GM12878 (cell line): ENCODE measurements at regions not wholly inside any gene's neighbourhood (a gene's known extent, or its start where the extent isn't known, plus 50 kb on each side); places are given as distances from the start of the nearest gene placed in this dataset.

Source experiments
- ATAC-seq: fragments of 200-7000 bp; cut with Tn5 transposase; 3 replicates; pipeline ENCODE4 v1.9.1; 2020; ENCODE audit warnings: mild to moderate bottlenecking, moderate library complexity
- BruUV-seq: library from RNA; stranded (reverse); fragments of 400-500 nt; replicated peaks from 2 replicates; lab custom pipeline; 2021; lab: Mats Ljungman, UMichigan
- CTCF ChIA-PET: fragments of 300-600 bp; sonication (Branson Sonifier 250); formaldehyde crosslinking; extraction: SDS; loops from one replicate; lab custom pipeline; 2021; ENCODE audit warnings: inconsistent platforms; lab: Yijun Ruan, JAX
- POLR2A ChIA-PET: fragments of 350-600 bp; formaldehyde crosslinking; extraction: SDS; loops from one replicate; lab custom pipeline; 2021; ENCODE audit warnings: inconsistent platforms; lab: Charles Lee
- RAD21 ChIA-PET: fragments of 300-600 bp; sonication (Branson Sonifier 250); formaldehyde crosslinking; loops from one replicate; lab custom pipeline; 2023; ENCODE audit warnings: antibody characterized with exemption; ENCODE audit not compliant: unreplicated experiment; lab: Charles Lee
- SMC1A ChIA-PET: fragments of 300-600 bp; sonication (Branson Sonifier 250); formaldehyde crosslinking; loops from one replicate; lab custom pipeline; 2023; ENCODE audit not compliant: unreplicated experiment, uncharacterized antibody; lab: Charles Lee
- DNase-seq: peaks from one replicate; pipeline ENCODE4 v3.0.0-alpha.2; 2011; ENCODE audit warnings: low read depth, low spot score
- FAIRE-seq: peaks from 3 replicates; lab custom pipeline; 2011; peaks lifted over from hg19 to GRCh38; lab: Jason Lieb, UNC
- H2AFZ ChIP-seq: 2 replicates; pipeline ENCODE4 v1.6.0; 2011; ENCODE audit warnings: low read depth, low read length, control low read depth; ENCODE audit not compliant: control insufficient read depth
- H3K27ac ChIP-seq: 2 replicates; pipeline ENCODE4 v1.5.1; 2011; ENCODE audit warnings: control low read depth; ENCODE audit not compliant: control insufficient read depth, insufficient read depth
- H3K27me3 ChIP-seq, 2 experiments: replicated peaks in 1 of 2; 2 replicates each; pipeline versions ENCODE4 v1.6.0 to v1.6.1; 2011; ENCODE audit warnings: low read length in 1 of 2; ENCODE audit not compliant: control insufficient read depth in 2 of 2, insufficient read depth in 2 of 2
- H3K36me3 ChIP-seq, 2 experiments: 2 replicates each; pipeline ENCODE4 v1.5.1; 2011; ENCODE audit warnings: low read length in 1 of 2; ENCODE audit not compliant: control insufficient read depth in 2 of 2, insufficient read depth in 2 of 2
- H3K4me1 ChIP-seq: 2 replicates; pipeline ENCODE4 v1.6.1; 2011; ENCODE audit warnings: mild to moderate bottlenecking, low read length, moderate library complexity, mixed read lengths; ENCODE audit not compliant: control insufficient read depth, insufficient read depth
- H3K4me2 ChIP-seq: 2 replicates; pipeline ENCODE4 v1.6.0; 2011; ENCODE audit warnings: control low read depth; ENCODE audit not compliant: control insufficient read depth, insufficient read depth
- H3K4me3 ChIP-seq: fragments of 200-600 bp; sonication (generic); 2 replicates; pipeline ENCODE4 v1.5.1; 2016
- H3K79me2 ChIP-seq: 2 replicates; pipeline ENCODE4 v1.6.0; 2011; ENCODE audit warnings: low read length; ENCODE audit not compliant: control insufficient read depth, insufficient read depth
- H3K9ac ChIP-seq: 2 replicates; pipeline ENCODE4 v1.8.0; 2011; ENCODE audit warnings: low read length, control low read depth, mixed read lengths; ENCODE audit not compliant: control insufficient read depth, insufficient read depth
- H3K9me3 ChIP-seq: replicated peaks from 3 replicates; pipeline ENCODE4 v1.5.1; 2011; ENCODE audit warnings: mild to moderate bottlenecking, low read length; ENCODE audit not compliant: control insufficient read depth, insufficient read depth
- H4K20me1 ChIP-seq: 2 replicates; pipeline ENCODE4 v1.6.0; 2011; ENCODE audit not compliant: control insufficient read depth, insufficient read depth
- BHLHE40 ChIP-seq, 2 experiments: fragments of 450-650 bp in 1 of 2; IDR thresholded peaks; 2 replicates each; pipeline ENCODE4 v1.6.1; 2011 to 2017; ENCODE audit warnings: low read depth in 2 of 2, borderline replicate concordance in 1 of 2, improper control_type of control experiment in 1 of 2, low read length in 1 of 2, mild to moderate bottlenecking in 1 of 2
- BMI1 ChIP-seq: fragments of 450-650 bp; IDR thresholded peaks from 2 replicates; pipeline ENCODE4 v1.6.1; 2016; ENCODE audit warnings: mild to moderate bottlenecking, moderate library complexity, borderline replicate concordance
- CEBPB ChIP-seq, 2 experiments: fragments of 150-350 bp in 1 of 2; IDR thresholded peaks; 2 replicates each; pipeline ENCODE4 v1.6.1; 2012 to 2014; ENCODE audit warnings: low read depth in 2 of 2, low read length in 2 of 2, borderline replicate concordance in 1 of 2, inconsistent platforms in 1 of 2
- CTCF ChIP-seq, 3 experiments: IDR thresholded peaks in 2 of 3; conservative IDR thresholded peaks in 1 of 3; 2 replicates each; pipeline ENCODE4 v1.5.1; 2011; ENCODE audit warnings: low read depth in 3 of 3, low read length in 3 of 3, mild to moderate bottlenecking in 3 of 3, control low read depth in 2 of 3, moderate library complexity in 2 of 3, inconsistent platforms in 1 of 3, mixed read lengths in 1 of 3; ENCODE audit not compliant: control insufficient read depth in 2 of 3, insufficient read depth in 1 of 3; ENCODE audit errors: extremely low read depth in 1 of 3
- EGR1 ChIP-seq, 2 experiments: IDR thresholded peaks; 1 replicate in 1 of 2; 2 replicates in 1 of 2; pipeline ENCODE4 v1.6.1; 2011 to 2012; ENCODE audit warnings: low read depth in 2 of 2, low read length in 2 of 2, borderline replicate concordance in 1 of 2, mild to moderate bottlenecking in 1 of 2, moderate library complexity in 1 of 2
- KLF5 ChIP-seq: fragments of 450-650 bp; IDR thresholded peaks from 2 replicates; pipeline ENCODE4 v1.6.1; 2014; ENCODE audit warnings: mild to moderate bottlenecking; ENCODE audit not compliant: partially characterized antibody
- MEF2A ChIP-seq: IDR thresholded peaks from 2 replicates; pipeline ENCODE4 v1.6.1; 2011; ENCODE audit warnings: low read depth, mild to moderate bottlenecking, low read length, moderate library complexity; ENCODE audit not compliant: insufficient read depth
- PML ChIP-seq: IDR thresholded peaks from 2 replicates; pipeline ENCODE4 v1.6.1; 2012; ENCODE audit warnings: low read length, inconsistent platforms
- RELA ChIP-seq: fragments of 450-650 bp; IDR thresholded peaks from 2 replicates; pipeline ENCODE4 v1.8.0; 2014; ENCODE audit warnings: borderline replicate concordance; ENCODE audit not compliant: partially characterized antibody
- SUPT20H ChIP-seq: IDR thresholded peaks from 2 replicates; pipeline ENCODE4 v1.6.1; 2011; ENCODE audit warnings: low read depth, mild to moderate bottlenecking, low read length, moderate library complexity, borderline replicate concordance; ENCODE audit not compliant: control insufficient read depth
- TBL1XR1 ChIP-seq: IDR thresholded peaks from 2 replicates; pipeline ENCODE4 v1.6.1; 2012; ENCODE audit warnings: low read depth, low read length, improper control_type of control experiment
- ZBED1 ChIP-seq: IDR thresholded peaks from 2 replicates; pipeline ENCODE4 v1.6.1; 2016; ENCODE audit warnings: borderline replicate concordance
- ZNF207 ChIP-seq: fragments of 450-650 bp; IDR thresholded peaks from 2 replicates; pipeline ENCODE4 v1.6.1; 2014; ENCODE audit warnings: antibody characterized with exemption, mild to moderate bottlenecking, borderline replicate concordance
- ZSCAN29 ChIP-seq: fragments of 450-650 bp; IDR thresholded peaks from 2 replicates; pipeline ENCODE4 v1.6.1; 2017; ENCODE audit warnings: mild to moderate bottlenecking, moderate library complexity
- WGBS: methylation state at CpG from one replicate; pipeline ENCODE4 v1.1.6; 2016; ENCODE audit warnings: low lambda C conversion rate; ENCODE audit not compliant: insufficient replicate concordance, insufficient coverage; ENCODE audit errors: missing lambda C conversion rate; 5-methylcytosine and 5-hydroxymethylcytosine counted together
- in situ Hi-C: fragments of 300-500 bp; cut with MboI; formaldehyde crosslinking; loops from 9 replicates; pipeline ENCODE4 v1.14.3; 2018; ENCODE audit warnings: mixed read lengths
- intact Hi-C: fragments of 100-400 bp; cut with micrococcal nuclease; formaldehyde crosslinking; loops from one replicate; pipeline ENCODE4 v1.14.2; 2022; ENCODE audit not compliant: unreplicated experiment
- TF ChIP-seq, protein P1 (sequence below): fragments of 450-650 bp; IDR thresholded peaks from 2 replicates; pipeline ENCODE4 v1.6.1; 2017; ENCODE audit warnings: mild to moderate bottlenecking, low read depth, inconsistent platforms; ENCODE audit not compliant: poor library complexity, severe bottlenecking

GRCh38 chr16:85221771-85222154, 109.5 kb upstream of the CIBAR2 start:
- H3K79me2 ChIP-seq = no peaks in the 10 kb centered on the region
- CTCF ChIA-PET = interaction anchor here (1.2 kb wide), 1 partner anchor 32 kb away, joined by 3 read pairs; no protein-coding TSS in a partner anchor
- no peaks in the 10 kb centered on the region for H3K36me3 ChIP-seq
- no peak overlapping the region for H3K4me2 ChIP-seq
- FAIRE-seq = no peak
- H4K20me1 ChIP-seq = no peaks in the 10 kb centered on the region
- intact Hi-C loops = no loop called here
- RAD21 ChIA-PET = no interaction called here
- SMC1A ChIA-PET = no interaction called here
- H3K9me3 ChIP-seq = peaks cover 3% of the 10 kb centered on the region; the same call in 1 of the 3 replicates
- no peak overlapping the region for H2AFZ ChIP-seq
- BruUV-seq = no TSS peak
- no peak for TF ChIP-seq ZNF207
- no peak for TF ChIP-seq CEBPB (IDR thresholded peaks at IDR 0.05; ENCODE audit: borderline replicate concordance in 1 of 2, low read depth in 2 of 2, low read length in 2 of 2)
- no peak for TF ChIP-seq BHLHE40 (IDR thresholded peaks at IDR 0.05; ENCODE audit: borderline replicate concordance in 1 of 2, low read depth in 2 of 2, low read length in 1 of 2)
- no peak for TF ChIP-seq PML
- no peak for TF ChIP-seq BMI1
- TF ChIP-seq ZBED1 = no peak
- TF ChIP-seq MEF2A = no peak
- TF ChIP-seq, protein P1, sequence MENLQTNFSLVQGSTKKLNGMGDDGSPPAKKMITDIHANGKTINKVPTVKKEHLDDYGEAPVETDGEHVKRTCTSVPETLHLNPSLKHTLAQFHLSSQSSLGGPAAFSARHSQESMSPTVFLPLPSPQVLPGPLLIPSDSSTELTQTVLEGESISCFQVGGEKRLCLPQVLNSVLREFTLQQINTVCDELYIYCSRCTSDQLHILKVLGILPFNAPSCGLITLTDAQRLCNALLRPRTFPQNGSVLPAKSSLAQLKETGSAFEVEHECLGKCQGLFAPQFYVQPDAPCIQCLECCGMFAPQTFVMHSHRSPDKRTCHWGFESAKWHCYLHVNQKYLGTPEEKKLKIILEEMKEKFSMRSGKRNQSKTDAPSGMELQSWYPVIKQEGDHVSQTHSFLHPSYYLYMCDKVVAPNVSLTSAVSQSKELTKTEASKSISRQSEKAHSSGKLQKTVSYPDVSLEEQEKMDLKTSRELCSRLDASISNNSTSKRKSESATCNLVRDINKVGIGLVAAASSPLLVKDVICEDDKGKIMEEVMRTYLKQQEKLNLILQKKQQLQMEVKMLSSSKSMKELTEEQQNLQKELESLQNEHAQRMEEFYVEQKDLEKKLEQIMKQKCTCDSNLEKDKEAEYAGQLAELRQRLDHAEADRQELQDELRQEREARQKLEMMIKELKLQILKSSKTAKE = no peak
- TF ChIP-seq SUPT20H = no peak
- no peak for TF ChIP-seq EGR1 (IDR thresholded peaks at IDR 0.05; ENCODE audit: borderline replicate concordance in 1 of 2, low read depth in 2 of 2, low read length in 2 of 2)
- TF ChIP-seq ZSCAN29 = no peak
- no peak for TF ChIP-seq CTCF (IDR thresholded peaks at IDR 0.05 in 2 of 3, conservative IDR thresholded peaks at IDR 0.05 in 1 of 3; ENCODE audit: control insufficient read depth in 2 of 3, extremely low read depth in 1 of 3, insufficient read depth in 1 of 3, low read depth in 3 of 3, low read length in 3 of 3)
- TF ChIP-seq KLF5 = no peak
- no peak for TF ChIP-seq TBL1XR1
- no peak for TF ChIP-seq RELA
- 65% methylated on average over 12 of the region's 12 CpGs for WGBS
- H3K27ac ChIP-seq = no peak overlapping the region
- H3K4me1 ChIP-seq = peaks cover 39% of the 10 kb centered on the region
- H3K27me3 ChIP-seq = no peaks in the 10 kb centered on the region
- no peak for DNase-seq
- H3K9ac ChIP-seq = no peak overlapping the region
- no peak for ATAC-seq
- no peak overlapping the region for H3K4me3 ChIP-seq
- POLR2A ChIA-PET = no interaction called here
- in situ Hi-C loops = no loop called here
